ENCODE measurements at regions not wholly inside any gene's neighbourhood (a gene's known extent, or its start where the extent isn't known, plus 50 kb on each side); places are given as distances from the start of the nearest gene placed in this dataset.

GRCh38 chr4:159515314-159516025 lies 412.6 kb downstream of the RAPGEF2 start:
- Histone ChIP-seq H3K9me3 (ENCODE audit: control insufficient read depth in 2 of 2, low read length in 2 of 2) (no peaks in the 10 kb centered on the region), H3K36me3 (ENCODE audit: control insufficient read depth in 2 of 2, insufficient read depth in 2 of 2, low read length in 2 of 2) (no peaks in the 10 kb centered on the region), H3K4me1 (ENCODE audit: control insufficient read depth in 2 of 2, insufficient read depth in 2 of 2, low read length in 2 of 2) (no peaks in the 10 kb centered on the region), H3K4me3 (ENCODE audit: low read length in 2 of 2) (no peak overlapping the region), H3K27me3 (ENCODE audit: control insufficient read depth in 2 of 2, insufficient read depth in 2 of 2, low read length in 2 of 2) (no peaks in the 10 kb centered on the region), H3K9ac (ENCODE audit: low read depth in 1 of 2, low read length in 2 of 2) (no peak overlapping the region), H3K27ac (ENCODE audit: low read depth in 2 of 2, low read length in 2 of 2) (no peak overlapping the region)

GRCh38 chr4:159516556-159517140 lies 413.8 kb downstream of the RAPGEF2 start:
- no peak overlapping the region for H3K27ac ChIP-seq (ENCODE audit: low read depth in 2 of 2, low read length in 2 of 2)

DNA sequence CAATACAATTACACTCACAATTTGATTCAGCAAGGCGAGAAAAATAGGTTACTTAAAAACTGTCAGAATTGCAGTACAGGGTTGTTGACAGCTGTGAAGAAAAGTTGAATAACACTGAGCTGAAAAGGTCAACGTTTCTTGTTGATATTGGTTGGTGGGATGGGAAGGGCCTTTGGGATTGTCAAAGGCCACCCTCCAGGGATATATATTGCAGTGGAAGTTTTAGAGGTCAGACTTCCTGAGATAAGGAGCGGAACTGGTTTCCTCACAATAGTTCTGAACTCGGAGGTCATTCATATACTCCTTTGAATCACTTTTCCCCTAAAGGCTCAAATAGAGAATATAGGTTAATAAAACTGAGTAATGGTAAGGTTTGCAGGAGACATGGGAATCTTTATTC lies 417.2 kb downstream of the RAPGEF2 start:
- no peak overlapping the region for H3K27ac ChIP-seq (ENCODE audit: low read depth in 2 of 2, low read length in 2 of 2)
- no peak overlapping the region for H3K9ac ChIP-seq (ENCODE audit: low read depth in 1 of 2, low read length in 2 of 2)
- no peaks in the 10 kb centered on the region for H3K36me3 ChIP-seq (ENCODE audit: control insufficient read depth in 2 of 2, insufficient read depth in 2 of 2, low read length in 2 of 2)
- H3K9me3 ChIP-seq (ENCODE audit: control insufficient read depth in 2 of 2, low read length in 2 of 2): no peaks in the 10 kb centered on the region
- no peaks in the 10 kb centered on the region for H3K4me1 ChIP-seq (ENCODE audit: control insufficient read depth in 2 of 2, insufficient read depth in 2 of 2, low read length in 2 of 2)
- no peak overlapping the region for H3K4me3 ChIP-seq (ENCODE audit: low read length in 2 of 2)
- no peaks in the 10 kb centered on the region for H3K27me3 ChIP-seq (ENCODE audit: control insufficient read depth in 2 of 2, insufficient read depth in 2 of 2, low read length in 2 of 2)

More at GRCh38 chr4:159516556-159517140, 413.8 kb downstream of the RAPGEF2 start:
- Histone ChIP-seq H3K4me1 (ENCODE audit: control insufficient read depth in 2 of 2, insufficient read depth in 2 of 2, low read length in 2 of 2) (no peaks in the 10 kb centered on the region), H3K36me3 (ENCODE audit: control insufficient read depth in 2 of 2, insufficient read depth in 2 of 2, low read length in 2 of 2) (no peaks in the 10 kb centered on the region), H3K9ac (ENCODE audit: low read depth in 1 of 2, low read length in 2 of 2) (no peak overlapping the region), H3K27me3 (ENCODE audit: control insufficient read depth in 2 of 2, insufficient read depth in 2 of 2, low read length in 2 of 2) (no peaks in the 10 kb centered on the region), H3K9me3 (ENCODE audit: control insufficient read depth in 2 of 2, low read length in 2 of 2) (no peaks in the 10 kb centered on the region), H3K4me3 (ENCODE audit: low read length in 2 of 2) (no peak overlapping the region)

GRCh38 chr4:159526172-159526571 lies 423.3 kb downstream of the RAPGEF2 start:
- Histone ChIP-seq H3K9me3 (ENCODE audit: control insufficient read depth in 2 of 2, low read length in 2 of 2) (no peaks in the 10 kb centered on the region), H3K4me3 (ENCODE audit: low read length in 2 of 2) (no peak overlapping the region), H3K27ac (ENCODE audit: low read depth in 2 of 2, low read length in 2 of 2) (no peak overlapping the region), H3K9ac (ENCODE audit: low read depth in 1 of 2, low read length in 2 of 2) (no peak overlapping the region), H3K27me3 (ENCODE audit: control insufficient read depth in 2 of 2, insufficient read depth in 2 of 2, low read length in 2 of 2) (no peaks in the 10 kb centered on the region), H3K4me1 (ENCODE audit: control insufficient read depth in 2 of 2, insufficient read depth in 2 of 2, low read length in 2 of 2) (no peaks in the 10 kb centered on the region), H3K36me3 (ENCODE audit: control insufficient read depth in 2 of 2, insufficient read depth in 2 of 2, low read length in 2 of 2) (no peaks in the 10 kb centered on the region)

- Histone ChIP-seq H3K36me3 (ENCODE audit: control insufficient read depth in 2 of 2, insufficient read depth in 2 of 2, low read length in 2 of 2) (no peaks in the 10 kb centered on the region), H3K27me3 (ENCODE audit: control insufficient read depth in 2 of 2, insufficient read depth in 2 of 2, low read length in 2 of 2) (no peaks in the 10 kb centered on the region), H3K9me3 (ENCODE audit: control insufficient read depth in 2 of 2, low read length in 2 of 2) (no peaks in the 10 kb centered on the region), H3K27ac (ENCODE audit: low read depth in 2 of 2, low read length in 2 of 2) (no peak overlapping the region), H3K4me3 (ENCODE audit: low read length in 2 of 2) (no peak overlapping the region), H3K9ac (ENCODE audit: low read depth in 1 of 2, low read length in 2 of 2) (no peak overlapping the region), H3K4me1 (ENCODE audit: control insufficient read depth in 2 of 2, insufficient read depth in 2 of 2, low read length in 2 of 2) (no peaks in the 10 kb centered on the region)
Observed at GRCh38 chr4:159534655-159535054, 431.8 kb downstream of the RAPGEF2 start.

- no peak overlapping the region for H3K4me3 ChIP-seq (ENCODE audit: low read length in 2 of 2)
- no peaks in the 10 kb centered on the region for H3K4me1 ChIP-seq (ENCODE audit: control insufficient read depth in 2 of 2, insufficient read depth in 2 of 2, low read length in 2 of 2)
- no peak overlapping the region for H3K9ac ChIP-seq (ENCODE audit: low read depth in 1 of 2, low read length in 2 of 2)
- H3K27me3 ChIP-seq (ENCODE audit: control insufficient read depth in 2 of 2, insufficient read depth in 2 of 2, low read length in 2 of 2): no peaks in the 10 kb centered on the region
- no peak overlapping the region for H3K27ac ChIP-seq (ENCODE audit: low read depth in 2 of 2, low read length in 2 of 2)
- no peaks in the 10 kb centered on the region for H3K9me3 ChIP-seq (ENCODE audit: control insufficient read depth in 2 of 2, low read length in 2 of 2)
- H3K36me3 ChIP-seq (ENCODE audit: control insufficient read depth in 2 of 2, insufficient read depth in 2 of 2, low read length in 2 of 2): no peaks in the 10 kb centered on the region
Observed at GRCh38 chr4:159538556-159538955, 435.7 kb downstream of the RAPGEF2 start.

DNA sequence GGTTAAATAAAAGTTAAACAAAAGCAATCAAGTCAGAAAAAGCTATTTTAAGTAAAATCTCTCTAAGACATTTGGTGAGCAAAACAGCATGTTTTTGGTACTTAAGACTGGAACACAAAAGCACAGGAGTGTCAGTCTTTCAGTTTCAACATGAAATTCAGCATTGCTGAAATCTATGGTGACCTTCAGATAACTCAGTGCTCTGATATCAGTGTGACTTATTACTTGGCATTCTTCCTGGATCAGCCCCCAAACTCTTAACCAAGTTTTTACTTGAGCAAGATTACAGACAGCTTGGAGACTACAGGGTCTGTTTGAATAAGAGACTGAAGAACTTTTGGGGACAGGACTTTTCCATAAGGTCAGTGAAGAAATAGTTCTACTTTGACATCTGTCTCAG lies 437.2 kb downstream of the RAPGEF2 start:
- Histone ChIP-seq H3K9me3 (ENCODE audit: control insufficient read depth in 2 of 2, low read length in 2 of 2) (no peaks in the 10 kb centered on the region), H3K4me1 (ENCODE audit: control insufficient read depth in 2 of 2, insufficient read depth in 2 of 2, low read length in 2 of 2) (no peaks in the 10 kb centered on the region), H3K9ac (ENCODE audit: low read depth in 1 of 2, low read length in 2 of 2) (no peak overlapping the region), H3K27me3 (ENCODE audit: control insufficient read depth in 2 of 2, insufficient read depth in 2 of 2, low read length in 2 of 2) (no peaks in the 10 kb centered on the region), H3K36me3 (ENCODE audit: control insufficient read depth in 2 of 2, insufficient read depth in 2 of 2, low read length in 2 of 2) (no peaks in the 10 kb centered on the region), H3K27ac (ENCODE audit: low read depth in 2 of 2, low read length in 2 of 2) (no peak overlapping the region), H3K4me3 (ENCODE audit: low read length in 2 of 2) (no peak overlapping the region)

DNA sequence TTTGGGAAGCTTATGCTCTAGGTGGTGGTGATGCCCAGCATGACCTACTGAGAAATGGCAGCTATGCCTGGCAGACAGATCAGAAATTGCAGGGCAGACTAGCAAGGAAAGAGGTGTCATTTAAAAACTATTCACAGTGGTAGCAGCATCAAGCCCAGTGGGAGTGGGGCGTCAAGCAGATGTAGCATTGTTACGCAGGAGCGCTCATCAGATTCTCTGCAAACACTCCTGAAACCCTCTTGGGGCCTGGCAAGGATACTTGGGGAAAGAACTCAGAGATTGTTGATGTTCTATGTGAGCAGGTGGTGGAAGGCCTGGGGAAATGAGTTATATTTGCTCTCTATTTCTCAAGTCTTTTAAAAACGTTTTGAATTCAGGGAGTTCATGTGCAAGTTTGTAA lies 437.6 kb downstream of the RAPGEF2 start:
- no peak overlapping the region for H3K27ac ChIP-seq (ENCODE audit: low read depth in 2 of 2, low read length in 2 of 2)
- no peak overlapping the region for H3K9ac ChIP-seq (ENCODE audit: low read depth in 1 of 2, low read length in 2 of 2)
- H3K9me3 ChIP-seq (ENCODE audit: control insufficient read depth in 2 of 2, low read length in 2 of 2): no peaks in the 10 kb centered on the region
- H3K4me3 ChIP-seq (ENCODE audit: low read length in 2 of 2): no peak overlapping the region
- H3K36me3 ChIP-seq (ENCODE audit: control insufficient read depth in 2 of 2, insufficient read depth in 2 of 2, low read length in 2 of 2): no peaks in the 10 kb centered on the region
- no peaks in the 10 kb centered on the region for H3K27me3 ChIP-seq (ENCODE audit: control insufficient read depth in 2 of 2, insufficient read depth in 2 of 2, low read length in 2 of 2)
- H3K4me1 ChIP-seq (ENCODE audit: control insufficient read depth in 2 of 2, insufficient read depth in 2 of 2, low read length in 2 of 2): no peaks in the 10 kb centered on the region

- no peaks in the 10 kb centered on the region for H3K27me3 ChIP-seq (ENCODE audit: control insufficient read depth in 2 of 2, insufficient read depth in 2 of 2, low read length in 2 of 2)
- H3K36me3 ChIP-seq (ENCODE audit: control insufficient read depth in 2 of 2, insufficient read depth in 2 of 2, low read length in 2 of 2): no peaks in the 10 kb centered on the region
Observed at GRCh38 chr4:159541143-159541542, 438.3 kb downstream of the RAPGEF2 start.

DNA sequence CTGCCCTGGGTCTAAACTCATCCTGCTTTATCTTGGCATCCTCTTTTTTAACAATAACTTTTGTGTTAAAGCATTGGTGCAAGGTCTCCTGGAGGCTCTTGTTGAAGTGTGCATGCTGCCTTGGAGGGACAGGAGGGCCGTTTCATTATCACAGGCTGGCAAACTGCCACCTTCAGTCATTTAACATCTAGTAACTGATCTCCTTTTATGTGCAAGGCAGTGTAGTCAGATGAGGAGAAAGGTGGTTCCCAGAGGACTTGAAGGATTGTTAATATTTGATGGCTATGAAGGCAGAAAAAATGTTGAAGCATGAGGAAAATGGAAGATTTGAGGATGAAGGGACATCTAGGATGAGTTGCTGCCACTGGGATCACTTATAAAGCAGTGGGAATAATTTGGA lies 439.4 kb downstream of the RAPGEF2 start:
- H3K9ac ChIP-seq (ENCODE audit: low read depth in 1 of 2, low read length in 2 of 2): no peak overlapping the region
- H3K27ac ChIP-seq (ENCODE audit: low read depth in 2 of 2, low read length in 2 of 2): no peak overlapping the region
- no peak overlapping the region for H3K4me3 ChIP-seq (ENCODE audit: low read length in 2 of 2)
- H3K27me3 ChIP-seq (ENCODE audit: control insufficient read depth in 2 of 2, insufficient read depth in 2 of 2, low read length in 2 of 2): no peaks in the 10 kb centered on the region
- no peaks in the 10 kb centered on the region for H3K36me3 ChIP-seq (ENCODE audit: control insufficient read depth in 2 of 2, insufficient read depth in 2 of 2, low read length in 2 of 2)
- H3K9me3 ChIP-seq (ENCODE audit: control insufficient read depth in 2 of 2, low read length in 2 of 2): no peaks in the 10 kb centered on the region
- H3K4me1 ChIP-seq (ENCODE audit: control insufficient read depth in 2 of 2, insufficient read depth in 2 of 2, low read length in 2 of 2): no peaks in the 10 kb centered on the region

More at GRCh38 chr4:159541143-159541542, 438.3 kb downstream of the RAPGEF2 start:
- Histone ChIP-seq H3K4me3 (ENCODE audit: low read length in 2 of 2) (no peak overlapping the region), H3K27ac (ENCODE audit: low read depth in 2 of 2, low read length in 2 of 2) (no peak overlapping the region), H3K9ac (ENCODE audit: low read depth in 1 of 2, low read length in 2 of 2) (no peak overlapping the region), H3K4me1 (ENCODE audit: control insufficient read depth in 2 of 2, insufficient read depth in 2 of 2, low read length in 2 of 2) (no peaks in the 10 kb centered on the region), H3K9me3 (ENCODE audit: control insufficient read depth in 2 of 2, low read length in 2 of 2) (no peaks in the 10 kb centered on the region)

All from mucosa of rectum (tissue), 2 donors.